B cell (primary cell): ENCODE measurements at regions not wholly inside any gene's neighbourhood (a gene's known extent, or its start where the extent isn't known, plus 50 kb on each side); places are given as distances from the start of the nearest gene placed in this dataset.
A peak's percentile ranks its signal among the peaks of the same experiment; 100 is the strongest.

Experiments used
- ATAC-seq: fragments of 200-7000 bp; cut with Tn5 transposase; one replicate; pipeline ENCODE4 v1.10.0; 2021; ENCODE audit warnings: low read depth, mild to moderate bottlenecking, moderate number of reproducible peaks, moderate library complexity
- CTCF ChIA-PET: fragments of 350-600 bp; sonication (Branson Sonifier 250); formaldehyde crosslinking; loops from one replicate; lab custom pipeline; 2021; ENCODE audit warnings: antibody characterized with exemption, inconsistent platforms; lab: Charles Lee
- POLR2A ChIA-PET: fragments of 350-600 bp; sonication (Branson Sonifier 250); formaldehyde crosslinking; loops from one replicate; lab custom pipeline; 2021; ENCODE audit warnings: antibody characterized with exemption; lab: Charles Lee
- DNase-seq: peaks from one replicate; pipeline ENCODE4 v3.0.0; 2013
- H2AFZ ChIP-seq: 2 replicates; pipeline ENCODE4 v1.6.1; 2012; ENCODE audit warnings: mild to moderate bottlenecking, low read depth, low read length; ENCODE audit not compliant: insufficient read depth, poor library complexity, severe bottlenecking
- H3K27ac ChIP-seq, 2 donors: 1 replicate in 1 of 2; 2 replicates in 1 of 2; pipeline ENCODE4 v1.5.1; 2012 to 2013; ENCODE audit warnings: low read length in 2 of 2, mild to moderate bottlenecking in 2 of 2, moderate library complexity in 1 of 2
- H3K27me3 ChIP-seq, 4 experiments: fragments of 200-600 bp in 1 of 4; sonication (generic) in 1 of 4; replicated peaks in 1 of 4; 1 replicate in 2 of 4; 2 replicates in 2 of 4; pipeline versions ENCODE4 v1.6.1 to v1.7.0; 2013 to 2016; ENCODE audit warnings: low read length in 3 of 4, mild to moderate bottlenecking in 2 of 4, mixed read lengths in 1 of 4, moderate library complexity in 1 of 4; ENCODE audit not compliant: insufficient read depth in 4 of 4, control insufficient read depth in 3 of 4; ENCODE audit errors: control extremely low read depth in 1 of 4
- H3K36me3 ChIP-seq, 2 experiments: replicated peaks in 1 of 2; 1 replicate in 1 of 2; 2 replicates in 1 of 2; pipeline versions ENCODE4 v1.6.1 to v1.7.1; 2013; ENCODE audit warnings: low read length in 1 of 2; ENCODE audit not compliant: insufficient read depth in 2 of 2, control insufficient read depth in 1 of 2; ENCODE audit errors: control extremely low read depth in 1 of 2, extremely low read depth in 1 of 2
- H3K4me1 ChIP-seq, 2 donors: fragments of 200-600 bp in 1 of 2; sonication (generic) in 1 of 2; 1 replicate in 1 of 2; 2 replicates in 1 of 2; pipeline versions ENCODE4 v1.5.1 to v1.6.1; 2013 to 2017; ENCODE audit warnings: low read length in 2 of 2; ENCODE audit not compliant: control insufficient read depth in 2 of 2, insufficient read depth in 2 of 2
- H3K4me2 ChIP-seq: replicated peaks from 2 replicates; pipeline ENCODE3; 2012; ENCODE audit warnings: mild to moderate bottlenecking, low read depth, low read length; ENCODE audit not compliant: poor library complexity, severe bottlenecking
- H3K4me3 ChIP-seq, 5 experiments: fragments of 200-600 bp in 1 of 5; sonication (generic) in 1 of 5; 1 replicate in 3 of 5; 2 replicates in 2 of 5; pipeline versions ENCODE4 v1.5.1 to v1.7.0; 2011 to 2016; ENCODE audit warnings: low read length in 4 of 5, mild to moderate bottlenecking in 4 of 5, low read depth in 2 of 5, control low read depth in 1 of 5, moderate library complexity in 1 of 5; ENCODE audit not compliant: insufficient read depth in 1 of 5; ENCODE audit errors: control extremely low read depth in 1 of 5, extremely low read depth in 1 of 5
- H3K79me2 ChIP-seq: fragments of 200-600 bp; sonication (generic); one replicate; pipeline ENCODE4 v1.6.0; 2016; ENCODE audit warnings: low read length; ENCODE audit not compliant: control insufficient read depth, insufficient read depth
- H3K9ac ChIP-seq: fragments of 200-600 bp; sonication (generic); 2 replicates; pipeline ENCODE4 v1.6.1; 2017; ENCODE audit warnings: mild to moderate bottlenecking, low read length, moderate library complexity
- H3K9me3 ChIP-seq, 3 donors: one replicate each; pipeline versions ENCODE4 v1.6.1 to v1.7.1; 2013; ENCODE audit warnings: low read length in 2 of 3; ENCODE audit not compliant: control insufficient read depth in 2 of 3, insufficient read depth in 1 of 3; ENCODE audit errors: control extremely low read depth in 1 of 3
- H4K20me1 ChIP-seq: 2 replicates; pipeline ENCODE4 v1.6.0; 2012; ENCODE audit warnings: mild to moderate bottlenecking, low read length; ENCODE audit not compliant: insufficient read depth, control insufficient read depth, poor library complexity, severe bottlenecking
- H3K27ac Mint-ChIP-seq: one replicate; pipeline ENCODE4 v1.8.0; 2021; ENCODE audit warnings: mixed read lengths
- H3K27me3 Mint-ChIP-seq: one replicate; pipeline ENCODE4 v1.8.0; 2021; ENCODE audit warnings: mixed read lengths
- H3K4me1 Mint-ChIP-seq: one replicate; pipeline ENCODE4 v1.8.0; 2021; ENCODE audit warnings: mixed read lengths
- H3K4me3 Mint-ChIP-seq: one replicate; pipeline ENCODE4 v1.8.0; 2021; ENCODE audit warnings: mixed read lengths
- H3K9me3 Mint-ChIP-seq: one replicate; pipeline ENCODE4 v1.8.0; 2022; ENCODE audit warnings: mixed read lengths; ENCODE audit not compliant: insufficient read depth
- CTCF ChIP-seq: fragments of 200-600 bp; IDR thresholded peaks from one replicate; pipeline ENCODE4 v1.8.0; 2022; ENCODE audit warnings: antibody characterized with exemption, mild to moderate bottlenecking
- EZH2 ChIP-seq: IDR thresholded peaks from 2 replicates; pipeline ENCODE4 v1.6.1; 2012; ENCODE audit warnings: borderline replicate concordance, low read depth, mild to moderate bottlenecking, moderate library complexity, low read length; ENCODE audit not compliant: insufficient read depth, poor library complexity, severe bottlenecking
- WGBS: methylation state at CpG from one replicate; pipeline ENCODE4 v1.1.5; 2013; ENCODE audit warnings: missing lambda C conversion rate; ENCODE audit not compliant: insufficient coverage; 5-methylcytosine and 5-hydroxymethylcytosine counted together
- intact Hi-C: fragments of 100-400 bp; cut with micrococcal nuclease; formaldehyde crosslinking; loops from one replicate; pipeline ENCODE4 v1.10.0; 2022

GRCh38 chr5:89327608-89328007 is 444.6 kb upstream of the MEF2C start:
- Mint-ChIP-seq H3K9me3 (peaks cover 6% of the 10 kb centered on the region), H3K27ac (peak overlapping the region; percentile 68), H3K4me3 (no peak overlapping the region), H3K27me3 (no peaks in the 10 kb centered on the region), H3K4me1 (peaks cover 35% of the 10 kb centered on the region)
- Histone ChIP-seq H3K27me3 (no peaks in the 10 kb centered on the region), H4K20me1 (no peaks in the 10 kb centered on the region), H3K4me3 (no peak overlapping the region), H3K4me2 (no peak overlapping the region), H2AFZ (peak overlapping the region; percentile 60), H3K9ac (no peak overlapping the region), H3K79me2 (no peaks in the 10 kb centered on the region), H3K4me1 (peaks cover 15 to 22% of the 10 kb centered on the region in 2 donors), H3K36me3 (no peaks in the 10 kb centered on the region), H3K9me3 (peaks cover 0 to 16% (median 0%) of the 10 kb centered on the region in 3 donors), H3K27ac (peak overlapping the region in 1 of 2 donors; percentile 10)
- ATAC-seq (no peak), DNase-seq (no peak)
- TF ChIP-seq CTCF: no peak
- TF ChIP-seq EZH2: no peak
- ChIA-PET POLR2A (interaction anchor here (0.6 to 0.7 kb wide), 3 partner anchors 24 to 629 kb away, joined by 3 to 5 read pairs (median 4); partner anchors contain the start of gene MEF2C), CTCF (interaction anchor here (0.7 kb wide), 1 partner anchor 95 kb away, joined by 3 read pairs; no protein-coding TSS in a partner anchor)
- intact Hi-C loops: no loop called here
- WGBS: 75% methylated on average over 1 of the region's 3 CpGs

GRCh38 chr5:89324990-89325389 is 442.0 kb upstream of the MEF2C start:
- Histone ChIP-seq H3K4me3 (peak overlapping the region in 1 of 5 experiments; percentile 26), H2AFZ (no peak overlapping the region), H3K4me2 (peak overlapping the region; percentile 50), H3K4me1 (peaks cover 15 to 22% of the 10 kb centered on the region in 2 donors), H3K27me3 (no peaks in the 10 kb centered on the region), H3K79me2 (no peaks in the 10 kb centered on the region), H3K9me3 (peaks cover 0 to 16% (median 0%) of the 10 kb centered on the region in 3 donors), H3K36me3 (no peaks in the 10 kb centered on the region), H4K20me1 (no peaks in the 10 kb centered on the region), H3K9ac (no peak overlapping the region), H3K27ac (peak overlapping the region; percentile 35 to 68)
- Mint-ChIP-seq H3K4me3 (peak overlapping the region; percentile 26), H3K4me1 (peaks cover 36% of the 10 kb centered on the region), H3K9me3 (peaks cover 6% of the 10 kb centered on the region), H3K27ac (peak overlapping the region; percentile 46), H3K27me3 (no peaks in the 10 kb centered on the region)
- ATAC-seq (peak; percentile 45), DNase-seq (peak; percentile 20)
- POLR2A ChIA-PET: no interaction called here
- CTCF ChIA-PET: no interaction called here
- TF ChIP-seq CTCF (no peak), EZH2 (no peak)
- intact Hi-C loops: loop anchor here (2.0 kb wide), 1 partner anchor 18 kb away; no protein-coding TSS in a partner anchor
